ENCODE measurements at regions not wholly inside any gene's neighbourhood (a gene's known extent, or its start where the extent isn't known, plus 50 kb on each side); places are given as distances from the start of the nearest gene placed in this dataset.

DNA sequence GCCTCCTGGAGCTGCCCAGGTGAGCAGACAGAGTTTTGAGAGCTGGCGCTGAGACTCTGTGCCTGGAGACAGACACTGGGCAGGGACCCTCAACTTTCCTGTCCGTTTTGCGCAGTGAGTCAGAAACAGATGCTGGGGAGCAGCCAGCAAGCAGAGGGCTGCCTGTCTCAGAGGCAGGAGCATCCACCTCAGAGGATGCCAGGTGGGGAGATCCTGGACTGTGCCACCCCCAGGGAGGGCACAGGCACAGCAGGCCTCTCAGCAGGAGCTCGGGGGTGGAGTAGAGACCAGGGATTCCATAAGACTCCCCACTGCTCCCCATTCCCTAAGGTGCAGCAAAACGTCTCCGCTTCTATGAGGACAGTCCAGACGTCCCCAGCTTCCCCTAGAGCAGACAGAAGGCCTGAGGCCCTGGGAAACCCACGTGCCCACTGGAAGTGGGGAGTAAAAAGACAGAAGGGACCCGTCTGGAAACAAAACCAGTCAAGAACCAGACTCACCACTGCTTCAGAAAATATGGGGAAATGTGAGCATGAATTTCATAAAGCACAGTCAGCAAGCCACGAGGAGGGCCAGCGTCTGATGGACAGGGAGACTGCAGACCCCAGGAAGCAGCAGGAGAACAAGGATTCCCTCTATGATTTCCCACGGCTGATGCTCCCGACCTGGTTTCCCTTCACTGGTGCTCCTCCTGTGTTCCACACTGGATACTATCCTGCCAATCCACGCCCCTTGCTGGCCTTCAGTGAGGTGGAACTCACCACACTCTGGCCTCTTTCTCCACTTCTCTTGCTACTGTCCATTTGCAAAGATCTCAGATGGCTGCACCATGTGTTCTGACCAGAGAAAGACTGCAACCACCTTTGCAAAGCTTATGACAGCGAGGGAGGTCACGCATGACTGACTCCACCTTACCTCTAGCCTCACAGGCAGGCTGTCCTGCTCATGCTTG is 151.3 kb upstream of the FAM20C start:
- H3K4me1 ChIP-seq (ENCODE audit: low read depth, poor library complexity, severe bottlenecking), result no peaks in the 10 kb centered on the region
- H3K4me3 ChIP-seq (IDR thresholded peaks at IDR 0.05; ENCODE audit: insufficient read depth, low read depth, low read length), result no peak overlapping the region
- no peaks in the 10 kb centered on the region for H3K79me2 ChIP-seq (ENCODE audit: insufficient read depth, low read depth)
- no peak overlapping the region for H3K9ac ChIP-seq
- H2AFZ ChIP-seq (ENCODE audit: low read depth), result no peak overlapping the region
- H3K27ac ChIP-seq, result no peak overlapping the region
- H4K20me1 ChIP-seq (ENCODE audit: insufficient read depth), result no peaks in the 10 kb centered on the region
- TF ChIP-seq, protein P1, sequence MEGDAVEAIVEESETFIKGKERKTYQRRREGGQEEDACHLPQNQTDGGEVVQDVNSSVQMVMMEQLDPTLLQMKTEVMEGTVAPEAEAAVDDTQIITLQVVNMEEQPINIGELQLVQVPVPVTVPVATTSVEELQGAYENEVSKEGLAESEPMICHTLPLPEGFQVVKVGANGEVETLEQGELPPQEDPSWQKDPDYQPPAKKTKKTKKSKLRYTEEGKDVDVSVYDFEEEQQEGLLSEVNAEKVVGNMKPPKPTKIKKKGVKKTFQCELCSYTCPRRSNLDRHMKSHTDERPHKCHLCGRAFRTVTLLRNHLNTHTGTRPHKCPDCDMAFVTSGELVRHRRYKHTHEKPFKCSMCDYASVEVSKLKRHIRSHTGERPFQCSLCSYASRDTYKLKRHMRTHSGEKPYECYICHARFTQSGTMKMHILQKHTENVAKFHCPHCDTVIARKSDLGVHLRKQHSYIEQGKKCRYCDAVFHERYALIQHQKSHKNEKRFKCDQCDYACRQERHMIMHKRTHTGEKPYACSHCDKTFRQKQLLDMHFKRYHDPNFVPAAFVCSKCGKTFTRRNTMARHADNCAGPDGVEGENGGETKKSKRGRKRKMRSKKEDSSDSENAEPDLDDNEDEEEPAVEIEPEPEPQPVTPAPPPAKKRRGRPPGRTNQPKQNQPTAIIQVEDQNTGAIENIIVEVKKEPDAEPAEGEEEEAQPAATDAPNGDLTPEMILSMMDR (conservative IDR thresholded peaks at IDR 0.05; ENCODE audit: low read depth, low read length), result no peak
- peaks cover 37% of the 10 kb centered on the region for H3K27me3 ChIP-seq (ENCODE audit: insufficient read depth, low read depth)
- no peaks in the 10 kb centered on the region for H3K36me3 ChIP-seq (ENCODE audit: insufficient read depth)
- no peak overlapping the region for H3K4me2 ChIP-seq

DNA sequence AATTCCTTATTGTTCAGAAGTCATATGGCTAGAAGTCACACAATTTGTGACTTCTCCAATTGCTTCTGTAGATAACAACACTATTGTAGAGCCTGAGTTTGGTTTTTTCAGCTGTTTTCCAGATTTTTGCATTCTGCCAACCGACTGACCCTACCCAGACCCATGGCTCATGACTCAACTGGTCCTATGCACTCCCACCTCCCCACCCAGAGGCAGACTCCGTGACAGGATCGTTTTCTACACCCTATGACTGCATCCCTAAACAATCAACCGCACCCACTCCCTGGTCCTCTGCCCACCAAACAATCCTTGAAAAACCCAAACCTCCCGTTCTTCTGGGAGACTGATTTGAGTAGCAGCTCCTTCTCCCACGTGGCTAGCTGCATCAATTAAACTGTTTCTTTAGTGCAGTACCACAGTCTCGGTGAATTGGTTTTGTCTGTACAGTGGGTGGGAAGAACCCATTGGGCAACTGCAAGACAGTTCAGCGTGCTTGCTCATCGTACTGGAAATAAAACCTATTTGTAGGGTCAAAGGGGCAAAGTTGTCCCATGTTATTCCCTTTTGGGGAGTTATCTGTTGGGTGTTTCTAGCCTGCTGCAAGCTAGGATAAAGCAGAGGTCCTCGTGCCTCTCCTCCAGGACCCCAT is 150.3 kb upstream of the FAM20C start:
- TF ChIP-seq, protein P1 (conservative IDR thresholded peaks at IDR 0.05; ENCODE audit: low read depth, low read length), result no peak
- H3K36me3 ChIP-seq (ENCODE audit: insufficient read depth), result no peaks in the 10 kb centered on the region

GRCh38 chr7:43791-44540 is 148.4 kb upstream of the FAM20C start:
- no peaks in the 10 kb centered on the region for H3K79me2 ChIP-seq (ENCODE audit: insufficient read depth, low read depth)
- H3K27ac ChIP-seq, result no peak overlapping the region
- TF ChIP-seq, protein P1 (conservative IDR thresholded peaks at IDR 0.05; ENCODE audit: low read depth, low read length), result no peak
- H4K20me1 ChIP-seq (ENCODE audit: insufficient read depth), result no peaks in the 10 kb centered on the region
- no peak overlapping the region for H3K4me2 ChIP-seq
- H3K9ac ChIP-seq, result no peak overlapping the region
- H3K4me3 ChIP-seq (IDR thresholded peaks at IDR 0.05; ENCODE audit: insufficient read depth, low read depth, low read length), result no peak overlapping the region
- peaks cover 37% of the 10 kb centered on the region for H3K27me3 ChIP-seq (ENCODE audit: insufficient read depth, low read depth)
- no peaks in the 10 kb centered on the region for H3K36me3 ChIP-seq (ENCODE audit: insufficient read depth)
- no peaks in the 10 kb centered on the region for H3K4me1 ChIP-seq (ENCODE audit: low read depth, poor library complexity, severe bottlenecking)
- H2AFZ ChIP-seq (ENCODE audit: low read depth), result no peak overlapping the region

More for the DNA sequence above, 150.3 kb upstream of the FAM20C start:
- Histone ChIP-seq H3K27ac (no peak overlapping the region), H3K4me2 (no peak overlapping the region), H3K9ac (no peak overlapping the region), H4K20me1 (ENCODE audit: insufficient read depth) (no peaks in the 10 kb centered on the region), H2AFZ (ENCODE audit: low read depth) (no peak overlapping the region), H3K4me1 (ENCODE audit: low read depth, poor library complexity, severe bottlenecking) (no peaks in the 10 kb centered on the region), H3K27me3 (ENCODE audit: insufficient read depth, low read depth) (peaks cover 37% of the 10 kb centered on the region), H3K4me3 (IDR thresholded peaks at IDR 0.05; ENCODE audit: insufficient read depth, low read depth, low read length) (no peak overlapping the region), H3K79me2 (ENCODE audit: insufficient read depth, low read depth) (no peaks in the 10 kb centered on the region)

GRCh38 chr7:44541-44896 is 147.9 kb upstream of the FAM20C start:
- Histone ChIP-seq H4K20me1 (ENCODE audit: insufficient read depth) (no peaks in the 10 kb centered on the region), H3K27ac (no peak overlapping the region), H3K4me1 (ENCODE audit: low read depth, poor library complexity, severe bottlenecking) (no peaks in the 10 kb centered on the region), H3K4me3 (IDR thresholded peaks at IDR 0.05; ENCODE audit: insufficient read depth, low read depth, low read length) (no peak overlapping the region), H3K79me2 (ENCODE audit: insufficient read depth, low read depth) (no peaks in the 10 kb centered on the region), H3K4me2 (no peak overlapping the region), H3K9ac (no peak overlapping the region), H3K27me3 (ENCODE audit: insufficient read depth, low read depth) (peaks cover 37% of the 10 kb centered on the region), H3K36me3 (ENCODE audit: insufficient read depth) (no peaks in the 10 kb centered on the region), H2AFZ (ENCODE audit: low read depth) (no peak overlapping the region)
- TF ChIP-seq, protein P1 (conservative IDR thresholded peaks at IDR 0.05; ENCODE audit: low read depth, low read length), result no peak

Data from KMS-11 (cell line).